Rectal smooth muscle tissue (tissue), 1 donor: ENCODE measurements at regions not wholly inside any gene's neighbourhood (a gene's known extent, or its start where the extent isn't known, plus 50 kb on each side); places are given as distances from the start of the nearest gene placed in this dataset.
"Not testable (repeated sequence)": the region's sequence is repeated elsewhere in the genome, so short reads cannot be mapped to it uniquely, and the experiment has no call there.

Experiments used
- H3K27ac ChIP-seq: one replicate; pipeline ENCODE4 v1.7.0; 2013; ENCODE audit warnings: low read depth, low read length, inconsistent platforms
- H3K27me3 ChIP-seq: one replicate; pipeline ENCODE4 v1.7.0; 2013; ENCODE audit warnings: low read length; ENCODE audit not compliant: control insufficient read depth, insufficient read depth
- H3K36me3 ChIP-seq: one replicate; pipeline ENCODE4 v1.7.0; 2013; ENCODE audit warnings: low read length; ENCODE audit not compliant: control insufficient read depth, insufficient read depth
- H3K4me1 ChIP-seq: one replicate; pipeline ENCODE4 v1.7.0; 2013; ENCODE audit warnings: low read length; ENCODE audit not compliant: control insufficient read depth, insufficient read depth
- H3K4me3 ChIP-seq: one replicate; pipeline ENCODE4 v1.7.0; 2013; ENCODE audit warnings: low read length
- H3K9ac ChIP-seq: one replicate; pipeline ENCODE4 v1.7.0; 2013; ENCODE audit warnings: low read length

DNA sequence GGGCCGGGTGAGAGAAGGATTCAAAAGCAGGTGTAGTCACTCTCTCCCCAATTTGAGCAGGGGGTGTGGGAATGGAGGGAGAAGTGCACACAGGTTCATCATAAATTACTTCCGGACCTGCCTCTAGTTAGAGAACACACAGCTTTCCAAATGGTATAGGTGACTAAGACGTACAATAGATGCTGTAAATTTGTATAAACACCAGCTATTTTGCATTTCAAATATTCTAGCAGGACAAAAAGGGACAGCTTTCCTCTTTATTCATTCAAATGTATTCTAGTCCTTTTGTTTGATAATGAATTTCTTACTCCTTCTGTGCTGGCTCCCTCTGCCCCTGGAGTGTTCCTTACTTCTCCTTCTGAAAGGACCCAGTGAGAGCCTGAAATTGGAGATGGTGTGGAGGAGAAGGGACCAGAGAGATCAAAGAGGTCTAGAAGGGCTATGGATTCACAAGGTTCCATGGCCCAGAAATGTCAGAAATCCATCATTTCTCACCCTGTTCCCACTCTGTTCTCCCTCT is 53.2 kb upstream of the SH3BP4 start:
- Histone ChIP-seq H3K9ac (no peak overlapping the region), H3K27ac (no peak overlapping the region), H3K4me3 (no peak overlapping the region), H3K36me3 (no peaks in the 10 kb centered on the region), H3K27me3 (no peaks in the 10 kb centered on the region), H3K4me1 (no peaks in the 10 kb centered on the region)

DNA sequence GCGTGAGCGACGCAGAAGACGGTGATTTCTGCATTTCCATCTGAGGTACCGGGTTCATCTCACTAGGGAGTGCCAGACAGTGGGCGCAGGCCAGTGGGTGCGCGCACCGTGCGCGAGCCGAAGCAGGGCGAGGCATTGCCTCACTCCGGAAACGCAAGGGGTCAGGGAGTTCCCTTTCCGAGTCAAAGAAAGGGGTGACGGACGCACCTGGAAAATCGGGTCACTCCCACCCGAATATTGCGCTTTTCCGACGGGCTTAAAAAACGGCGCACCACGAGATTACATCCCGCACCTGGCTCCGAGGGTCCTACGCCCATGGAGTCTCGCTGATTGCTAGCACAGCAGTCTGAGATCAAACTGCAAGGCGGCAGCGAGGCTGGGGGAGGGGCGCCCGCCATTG is 63.4 kb upstream of the SH3BP4 start:
- H3K27me3 ChIP-seq, H3K4me1 ChIP-seq, H3K4me3 ChIP-seq, H3K27ac ChIP-seq, H3K9ac ChIP-seq, H3K36me3 ChIP-seq: not testable (repeated sequence)

DNA sequence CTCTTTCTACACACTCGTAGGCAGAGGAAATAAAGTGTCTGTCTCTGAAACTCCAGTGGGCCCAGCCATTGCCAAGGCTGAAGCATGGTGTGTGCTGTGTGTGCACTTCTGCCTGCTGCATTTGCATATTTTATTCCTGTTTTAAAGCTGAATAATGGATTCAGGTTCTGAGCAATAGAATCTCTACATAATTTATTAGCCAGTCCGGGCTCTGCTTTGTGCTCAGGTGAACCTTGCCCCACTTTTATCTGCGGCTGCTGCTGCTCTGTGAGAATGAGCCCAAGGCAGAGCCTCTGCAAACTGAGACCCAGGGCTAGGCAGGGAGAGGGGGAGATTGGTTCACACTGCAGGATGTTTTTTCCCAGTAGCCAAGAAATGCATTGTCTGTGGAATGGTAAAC is 64.6 kb upstream of the SH3BP4 start:
- Histone ChIP-seq H3K4me3 (no peak overlapping the region), H3K9ac (no peak overlapping the region), H3K36me3 (no peaks in the 10 kb centered on the region), H3K27ac (no peak overlapping the region), H3K4me1 (no peaks in the 10 kb centered on the region), H3K27me3 (no peaks in the 10 kb centered on the region)

DNA sequence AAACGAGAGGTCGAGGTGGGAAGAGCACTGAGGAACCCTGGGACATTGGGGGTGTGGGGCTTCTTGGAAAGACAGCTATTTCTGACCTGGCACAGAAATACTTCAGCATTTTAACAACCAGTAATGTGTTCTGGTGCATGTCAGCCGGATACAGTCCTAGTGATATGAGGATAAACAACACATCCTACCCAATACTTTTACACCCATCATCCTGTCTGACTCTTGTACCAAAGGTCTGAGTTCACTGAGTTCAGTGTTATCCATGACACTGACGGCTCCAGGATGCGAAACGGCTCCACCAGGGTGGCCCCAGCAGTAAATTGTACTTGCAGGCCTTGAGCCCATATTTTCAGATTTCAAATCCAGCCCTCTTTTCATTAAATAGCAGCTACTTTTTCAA is 65.9 kb upstream of the SH3BP4 start:
- Histone ChIP-seq H3K9ac (no peak overlapping the region), H3K27ac (no peak overlapping the region), H3K4me3 (no peak overlapping the region), H3K4me1 (no peaks in the 10 kb centered on the region), H3K27me3 (no peaks in the 10 kb centered on the region), H3K36me3 (no peaks in the 10 kb centered on the region)

DNA sequence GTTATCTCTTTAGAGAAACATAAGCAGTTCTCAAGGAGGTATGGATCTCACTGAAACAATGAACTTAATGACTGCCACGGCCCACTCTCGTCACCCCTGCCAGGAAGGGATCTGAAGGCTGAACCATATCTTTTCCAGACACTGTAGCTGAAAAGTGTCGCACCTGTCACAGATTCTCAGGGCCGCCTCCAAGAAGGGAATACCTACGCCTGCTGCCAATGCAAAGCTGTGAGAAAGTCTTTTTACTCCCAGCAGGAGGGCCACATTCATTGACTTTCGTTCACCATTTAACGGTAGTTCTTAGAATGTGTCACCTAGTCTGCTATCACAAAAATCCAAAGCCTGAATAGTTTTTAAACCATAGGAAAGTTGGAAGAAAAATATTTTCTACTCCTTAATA is 66.7 kb upstream of the SH3BP4 start:
- Histone ChIP-seq H3K4me1 (no peaks in the 10 kb centered on the region), H3K27me3 (no peaks in the 10 kb centered on the region), H3K9ac (no peak overlapping the region), H3K36me3 (no peaks in the 10 kb centered on the region), H3K4me3 (no peak overlapping the region), H3K27ac (no peak overlapping the region)

DNA sequence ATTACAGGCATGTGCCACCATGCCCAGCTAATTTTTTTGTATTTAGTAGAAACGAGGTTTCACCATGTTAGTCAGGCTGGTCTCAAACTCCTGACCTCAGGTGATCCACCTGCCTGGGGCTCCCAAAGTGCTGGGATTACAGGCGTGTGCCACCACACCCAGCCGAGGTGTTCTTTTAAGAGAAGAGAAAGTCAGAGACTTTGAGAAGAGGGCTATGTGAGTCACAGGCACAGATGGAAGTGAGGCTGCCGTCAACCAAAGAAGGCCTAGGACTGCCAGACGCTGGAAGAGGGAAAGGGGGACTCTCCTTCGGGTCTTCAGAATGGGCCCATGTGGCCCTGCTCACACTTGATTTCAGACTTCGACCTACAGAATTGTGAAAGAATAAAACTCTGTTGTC is 67.2 kb upstream of the SH3BP4 start:
- no peak overlapping the region for H3K27ac ChIP-seq
- H3K27me3 ChIP-seq: no peaks in the 10 kb centered on the region
- H3K4me1 ChIP-seq: no peaks in the 10 kb centered on the region
- H3K36me3 ChIP-seq: no peaks in the 10 kb centered on the region
- H3K4me3 ChIP-seq: no peak overlapping the region
- no peak overlapping the region for H3K9ac ChIP-seq

DNA sequence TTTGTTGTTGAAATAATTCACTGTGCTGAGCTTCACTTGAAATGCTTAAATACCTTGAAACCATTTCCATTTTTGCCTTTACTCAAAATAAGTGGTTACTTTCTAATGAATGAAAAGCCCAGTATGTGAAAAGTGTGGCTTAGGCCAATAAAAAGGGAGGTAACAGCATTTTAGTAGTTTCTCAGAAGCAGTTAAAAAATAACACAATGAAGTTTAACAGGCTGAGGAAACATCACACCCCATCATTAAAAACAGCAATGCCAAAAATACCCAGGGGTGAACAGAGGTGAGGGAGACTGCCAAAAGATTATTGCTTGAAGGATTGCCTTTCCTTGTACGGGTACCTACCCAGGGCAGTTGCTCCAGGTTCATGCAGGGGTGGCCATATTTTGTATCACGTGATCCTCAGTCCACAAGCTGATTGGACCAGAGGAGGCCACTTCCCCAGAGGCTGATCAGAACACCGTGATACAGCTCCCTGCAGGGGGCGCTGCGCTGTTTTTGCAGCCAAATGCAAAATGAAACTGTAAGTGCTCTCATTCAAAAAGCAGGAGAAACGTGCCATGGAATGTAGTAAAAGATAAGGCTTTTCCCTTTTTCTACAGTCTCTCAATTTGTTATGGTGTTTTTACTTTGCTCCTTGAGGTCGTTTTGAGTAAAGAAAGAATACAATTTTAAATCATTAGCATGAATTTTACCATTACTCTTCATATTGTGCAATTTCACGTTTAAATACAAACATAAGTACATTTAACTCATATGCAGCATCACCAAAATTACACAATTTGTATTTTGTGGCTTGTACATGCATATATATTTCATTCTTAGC is 70.2 kb upstream of the SH3BP4 start:
- Histone ChIP-seq H3K27me3 (no peaks in the 10 kb centered on the region), H3K9ac (no peak overlapping the region), H3K4me3 (peak overlapping the region; percentile 30), H3K4me1 (no peaks in the 10 kb centered on the region), H3K27ac (no peak overlapping the region), H3K36me3 (no peaks in the 10 kb centered on the region)

DNA sequence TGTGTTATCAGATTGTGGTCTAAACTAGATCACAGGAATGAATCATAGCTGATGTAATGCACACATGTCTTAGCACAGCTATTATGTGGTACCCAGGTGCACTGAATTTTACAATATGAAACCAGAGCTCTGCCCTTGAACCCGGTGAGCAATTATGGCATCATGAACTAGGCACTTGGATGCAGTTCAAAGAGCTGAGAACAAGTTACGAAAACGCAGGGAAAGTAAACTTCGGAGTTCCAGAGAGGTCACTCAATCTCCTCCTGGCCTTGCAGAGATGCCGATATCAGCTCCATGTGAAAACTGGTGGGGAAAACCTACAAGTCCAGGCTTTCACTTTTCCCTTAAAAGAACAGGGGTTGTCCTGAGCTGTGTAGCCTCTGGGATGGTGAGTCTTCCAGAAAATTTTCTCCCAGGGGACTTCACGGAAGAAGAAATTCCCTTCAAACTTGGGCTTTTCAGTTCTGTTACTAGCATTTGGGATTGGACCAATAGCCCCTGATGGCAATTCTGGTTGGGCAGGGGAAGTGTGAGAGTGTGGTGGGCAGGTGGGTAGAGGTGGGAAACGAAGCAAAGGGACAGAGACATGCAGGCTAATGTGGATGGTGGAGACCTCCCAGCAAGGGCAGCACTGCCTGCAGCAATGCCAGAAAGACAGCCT is 71.1 kb upstream of the SH3BP4 start:
- Histone ChIP-seq H3K36me3 (no peaks in the 10 kb centered on the region), H3K4me3 (no peak overlapping the region), H3K27me3 (no peaks in the 10 kb centered on the region), H3K9ac (no peak overlapping the region), H3K4me1 (no peaks in the 10 kb centered on the region), H3K27ac (no peak overlapping the region)

DNA sequence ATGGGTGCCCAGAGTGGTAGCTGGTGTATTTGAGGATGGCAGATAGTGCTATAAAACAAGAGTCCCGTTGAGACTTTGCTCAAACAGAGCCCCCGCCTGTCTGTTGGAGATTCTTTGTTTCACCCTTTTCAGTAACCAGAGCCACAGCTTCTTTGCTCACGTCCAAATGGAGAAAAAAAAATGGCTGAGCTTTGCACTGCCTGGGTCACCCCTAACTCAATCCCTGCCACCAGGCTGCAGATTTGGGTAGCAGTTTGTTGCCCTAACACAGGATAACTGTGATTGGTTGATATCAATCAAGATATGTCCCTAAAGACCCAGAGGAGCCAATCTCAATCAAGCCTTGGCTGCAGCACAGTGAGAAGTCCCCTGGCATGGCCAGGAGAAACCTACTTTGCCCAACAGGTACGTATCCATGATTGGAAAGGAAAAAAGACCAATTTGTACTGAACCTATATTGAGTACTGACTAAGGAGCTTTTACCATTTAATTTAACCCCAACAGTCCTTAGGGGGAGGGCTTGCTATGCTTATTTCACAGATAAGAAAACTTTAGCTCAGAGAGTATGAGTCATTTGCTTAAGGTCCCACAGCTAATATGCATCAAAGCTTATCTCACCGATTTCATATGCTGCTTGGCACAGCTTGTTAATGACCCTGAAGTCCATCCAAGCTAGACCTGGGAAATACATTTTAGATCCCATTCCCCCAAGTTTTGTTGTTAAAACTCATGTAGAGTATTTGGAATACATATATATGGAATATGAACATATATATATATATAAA is 72.0 kb upstream of the SH3BP4 start:
- H3K9ac ChIP-seq: no peak overlapping the region
- H3K4me3 ChIP-seq: no peak overlapping the region
- no peaks in the 10 kb centered on the region for H3K36me3 ChIP-seq
- H3K27me3 ChIP-seq: no peaks in the 10 kb centered on the region
- no peak overlapping the region for H3K27ac ChIP-seq
- no peaks in the 10 kb centered on the region for H3K4me1 ChIP-seq

DNA sequence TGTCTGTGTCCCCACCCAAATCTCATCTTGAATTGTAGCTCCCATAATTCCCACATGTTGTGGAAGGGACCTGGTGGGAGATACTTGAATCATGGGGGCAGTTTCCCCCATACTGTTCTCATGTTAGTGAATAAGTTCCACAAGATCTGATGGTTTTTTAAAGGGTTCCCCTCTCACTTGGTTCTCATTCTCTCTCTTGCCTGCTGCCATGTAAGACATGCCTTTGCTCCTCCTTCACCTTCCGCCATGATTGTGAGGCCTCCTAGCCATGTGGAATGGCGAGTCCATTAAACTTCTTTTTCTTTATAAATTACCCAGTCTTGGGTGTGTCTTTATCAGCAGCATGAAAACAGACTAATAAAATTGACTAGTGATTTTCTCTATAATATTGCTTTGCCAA is 75.2 kb upstream of the SH3BP4 start:
- H3K4me3 ChIP-seq, H3K27me3 ChIP-seq, H3K27ac ChIP-seq, H3K36me3 ChIP-seq, H3K9ac ChIP-seq, H3K4me1 ChIP-seq: not testable (repeated sequence)

DNA sequence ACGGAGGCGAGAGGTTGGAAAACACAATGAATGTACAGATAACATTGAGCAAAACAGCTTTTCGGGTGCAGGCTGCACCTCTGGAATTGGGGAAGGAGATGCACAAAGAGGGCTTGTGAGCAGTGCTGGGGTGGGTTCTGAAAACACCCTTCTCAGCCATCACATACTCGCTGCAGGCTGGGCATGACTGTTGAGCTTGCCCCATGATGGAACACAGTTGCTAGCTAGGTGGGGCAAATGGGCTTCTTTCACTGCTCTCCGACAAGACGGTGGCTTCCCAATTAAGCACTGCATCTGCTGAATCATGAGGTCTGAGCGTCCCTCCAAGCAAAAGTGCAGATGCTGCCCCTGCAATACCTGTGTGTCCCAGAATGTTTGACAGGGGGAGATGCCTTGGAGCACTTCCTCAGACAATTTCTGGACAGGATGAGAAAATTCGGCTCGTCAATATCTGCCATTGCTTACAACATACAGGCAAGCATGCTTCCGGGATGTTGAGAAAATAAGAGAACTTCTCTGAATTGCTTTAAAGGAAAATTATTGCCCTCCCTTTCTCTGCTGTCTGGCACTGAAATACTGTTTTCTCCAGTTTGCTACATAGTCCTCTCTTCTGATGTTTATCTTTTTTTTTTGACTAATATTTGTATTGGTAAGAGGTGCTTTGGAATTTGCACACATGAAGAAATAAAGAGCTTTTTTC is 77.3 kb upstream of the SH3BP4 start:
- H3K27me3 ChIP-seq: no peaks in the 10 kb centered on the region
- no peak overlapping the region for H3K9ac ChIP-seq
- H3K27ac ChIP-seq: no peak overlapping the region
- no peaks in the 10 kb centered on the region for H3K4me1 ChIP-seq
- no peaks in the 10 kb centered on the region for H3K36me3 ChIP-seq
- no peak overlapping the region for H3K4me3 ChIP-seq

DNA sequence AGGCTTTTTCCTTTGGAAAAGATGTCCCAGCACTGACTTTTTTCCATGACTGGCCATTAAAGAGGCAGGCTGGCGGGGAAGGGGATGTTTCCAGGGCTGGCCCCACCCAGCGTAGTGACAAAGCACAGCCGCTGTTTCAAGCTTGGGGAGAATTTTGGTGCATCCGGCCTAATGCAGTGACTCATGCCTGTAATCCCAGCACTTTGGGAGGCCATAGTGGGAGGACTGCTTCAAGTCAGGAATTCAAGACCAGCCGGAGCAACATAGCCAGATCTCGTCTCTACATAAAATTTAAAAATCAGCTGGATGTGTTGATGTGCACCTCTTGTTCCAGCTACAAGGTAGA is 78.0 kb upstream of the SH3BP4 start:
- H3K4me1 ChIP-seq: no peaks in the 10 kb centered on the region
- no peaks in the 10 kb centered on the region for H3K27me3 ChIP-seq
- no peaks in the 10 kb centered on the region for H3K36me3 ChIP-seq
- H3K4me3 ChIP-seq: no peak overlapping the region
- peak overlapping the region; percentile 43 for H3K27ac ChIP-seq
- no peak overlapping the region for H3K9ac ChIP-seq
